ENCODE measurements at regions not wholly inside any gene's neighbourhood (a gene's known extent, or its start where the extent isn't known, plus 50 kb on each side); places are given as distances from the start of the nearest gene placed in this dataset.

GRCh38 chr12:124711344-124711743 is 143.9 kb upstream of the NCOR2 start:
- Mint-ChIP-seq H3K9me3 (peaks cover 22% of the 10 kb centered on the region), H3K27me3 (ENCODE audit: low read depth, poor library complexity) (peaks cover 20% of the 10 kb centered on the region), H3K27ac (no peak overlapping the region), H3K4me3 (no peak overlapping the region), H3K36me3 (ENCODE audit: low read depth) (no peaks in the 10 kb centered on the region), H3K4me1 (peaks cover 37% of the 10 kb centered on the region)
- no peak for TF ChIP-seq CTCF (IDR thresholded peaks at IDR 0.05)
- DNase-seq = no peak

GRCh38 chr12:124709722-124710687 is 142.6 kb upstream of the NCOR2 start:
- H3K36me3 Mint-ChIP-seq (ENCODE audit: low read depth) = no peaks in the 10 kb centered on the region
- H3K27me3 Mint-ChIP-seq (ENCODE audit: low read depth, poor library complexity) = peaks cover 20% of the 10 kb centered on the region
- peaks cover 25% of the 10 kb centered on the region for H3K4me1 Mint-ChIP-seq
- no peak overlapping the region for H3K27ac Mint-ChIP-seq
- H3K4me3 Mint-ChIP-seq = no peak overlapping the region
- no peak for TF ChIP-seq CTCF (IDR thresholded peaks at IDR 0.05)
- no peak for DNase-seq
- H3K9me3 Mint-ChIP-seq = peaks cover 26% of the 10 kb centered on the region

- no peak overlapping the region for H3K27ac Mint-ChIP-seq
- peaks cover 27% of the 10 kb centered on the region for H3K27me3 Mint-ChIP-seq (ENCODE audit: low read depth, poor library complexity)
- peaks cover 26% of the 10 kb centered on the region for H3K9me3 Mint-ChIP-seq
- H3K36me3 Mint-ChIP-seq (ENCODE audit: low read depth) = no peaks in the 10 kb centered on the region
- no peak overlapping the region for H3K4me3 Mint-ChIP-seq
- H3K4me1 Mint-ChIP-seq = peaks cover 13% of the 10 kb centered on the region
- TF ChIP-seq CTCF (IDR thresholded peaks at IDR 0.05) = no peak
- no peak for DNase-seq
Observed at GRCh38 chr12:124707316-124707715, 139.9 kb upstream of the NCOR2 start.

GRCh38 chr12:124706363-124706762 is 139.0 kb upstream of the NCOR2 start:
- H3K27ac Mint-ChIP-seq = no peak overlapping the region
- no peak overlapping the region for H3K4me3 Mint-ChIP-seq
- peaks cover 27% of the 10 kb centered on the region for H3K27me3 Mint-ChIP-seq (ENCODE audit: low read depth, poor library complexity)
- peaks cover 13% of the 10 kb centered on the region for H3K4me1 Mint-ChIP-seq
- TF ChIP-seq CTCF (IDR thresholded peaks at IDR 0.05) = no peak
- no peaks in the 10 kb centered on the region for H3K36me3 Mint-ChIP-seq (ENCODE audit: low read depth)
- peaks cover 26% of the 10 kb centered on the region for H3K9me3 Mint-ChIP-seq
- no peak for DNase-seq

- H3K4me3 Mint-ChIP-seq = no peak overlapping the region
- H3K36me3 Mint-ChIP-seq (ENCODE audit: low read depth) = no peaks in the 10 kb centered on the region
- peaks cover 29% of the 10 kb centered on the region for H3K27me3 Mint-ChIP-seq (ENCODE audit: low read depth, poor library complexity)
- peaks cover 26% of the 10 kb centered on the region for H3K9me3 Mint-ChIP-seq
- H3K27ac Mint-ChIP-seq = no peak overlapping the region
- no peak for DNase-seq
- no peak for TF ChIP-seq CTCF (IDR thresholded peaks at IDR 0.05)
- H3K4me1 Mint-ChIP-seq = peaks cover 18% of the 10 kb centered on the region
Observed at GRCh38 chr12:124705545-124706138, 138.2 kb upstream of the NCOR2 start.

Measured in nephron progenitor cell (in vitro differentiated cells).